Lung (tissue), 11 donors: ENCODE measurements at regions not wholly inside any gene's neighbourhood (a gene's known extent, or its start where the extent isn't known, plus 50 kb on each side); places are given as distances from the start of the nearest gene placed in this dataset.

ENCODE experiments used
- ATAC-seq: fragments of 200-7000 bp; cut with Tn5 transposase; one replicate; pipeline ENCODE4 v1.9.1; 2020; ENCODE audit warnings: moderate number of reproducible peaks; ENCODE audit not compliant: insufficient read depth, low FRiP score
- DNase-seq, 3 donors: peaks; one replicate each; pipeline ENCODE4 v3.0.0-alpha.2; 2013 to 2017
- H3K27ac ChIP-seq, 2 donors: one replicate each; pipeline ENCODE4 v1.5.1; 2013; ENCODE audit warnings: mild to moderate bottlenecking in 2 of 2, moderate library complexity in 2 of 2, control low read depth in 1 of 2, inconsistent platforms in 1 of 2, low read depth in 1 of 2, low read length in 1 of 2
- H3K27me3 ChIP-seq, 3 donors: one replicate each; pipeline ENCODE4 v1.5.1; 2013; ENCODE audit warnings: low read length in 2 of 3; ENCODE audit not compliant: control insufficient read depth in 3 of 3, insufficient read depth in 3 of 3
- H3K36me3 ChIP-seq, 4 donors: one replicate each; pipeline ENCODE4 v1.5.1; 2013; ENCODE audit warnings: low read length in 4 of 4, mild to moderate bottlenecking in 1 of 4, moderate library complexity in 1 of 4; ENCODE audit not compliant: control insufficient read depth in 4 of 4, insufficient read depth in 4 of 4
- H3K4me1 ChIP-seq, 5 donors: one replicate each; pipeline ENCODE4 v1.5.1; 2013; ENCODE audit warnings: low read length in 5 of 5, mild to moderate bottlenecking in 2 of 5, moderate library complexity in 1 of 5; ENCODE audit not compliant: control insufficient read depth in 5 of 5, insufficient read depth in 5 of 5
- H3K4me3 ChIP-seq: one replicate; pipeline ENCODE4 v1.5.1; 2013; ENCODE audit warnings: mild to moderate bottlenecking, control low read depth, moderate library complexity
- H3K9ac ChIP-seq, 2 donors: one replicate each; pipeline ENCODE4 v1.5.1; 2013; ENCODE audit warnings: low read length in 2 of 2, control low read depth in 1 of 2; ENCODE audit not compliant: insufficient read depth in 1 of 2
- H3K9me3 ChIP-seq, 4 donors: one replicate each; pipeline ENCODE4 v1.5.1; 2013; ENCODE audit warnings: low read length in 3 of 4, mild to moderate bottlenecking in 1 of 4, moderate library complexity in 1 of 4; ENCODE audit not compliant: control insufficient read depth in 4 of 4, insufficient read depth in 3 of 4
- CTCF ChIP-seq: IDR thresholded peaks from 2 replicates; pipeline ENCODE4 v1.5.1; 2012; ENCODE audit warnings: mild to moderate bottlenecking; ENCODE audit errors: control extremely low read depth, extremely low read depth
- WGBS, 2 donors: extraction: QIAGEN DNeasy Blood & Tissue Kit; methylation state at CpG; one replicate each; pipeline ENCODE4 v1.1.7; 2013; 5-methylcytosine and 5-hydroxymethylcytosine counted together
- donor health status: control.
- donor health status: control.
- donor health status: Bipolar disorder and iron deficiency.
- donor health status: healthy.
- donor health status: DM: yes; HTN: yes; CAD: no.

GRCh38 chr14:75373133-75373532 lies 54.7 kb upstream of the JDP2 start:
- Histone ChIP-seq H3K9ac (no peak overlapping the region), H3K4me3 (no peak overlapping the region), H3K36me3 (no peaks in the 10 kb centered on the region), H3K27ac (no peak overlapping the region), H3K27me3 (no peaks in the 10 kb centered on the region), H3K9me3 (no peaks in the 10 kb centered on the region), H3K4me1 (peaks cover 0 to 2% (median 0%) of the 10 kb centered on the region in 5 donors)
- DNase-seq (no peak), ATAC-seq (no peak)
- no peak for TF ChIP-seq CTCF
- WGBS, 2 donors, result 67 to 80% methylated on average over 3 of the region's 3 CpGs

GRCh38 chr14:75373616-75374015 lies 54.2 kb upstream of the JDP2 start:
- peaks cover 0 to 2% (median 0%) of the 10 kb centered on the region in 5 donors for H3K4me1 ChIP-seq
- DNase-seq (no peak), ATAC-seq (no peak)
- H3K36me3 ChIP-seq, result no peaks in the 10 kb centered on the region
- no peak for TF ChIP-seq CTCF
- H3K9ac ChIP-seq, result no peak overlapping the region
- WGBS, 2 donors, result 87% methylated on average over 1 of the region's 1 CpG
- H3K27me3 ChIP-seq, result no peaks in the 10 kb centered on the region
- no peak overlapping the region for H3K27ac ChIP-seq
- no peak overlapping the region for H3K4me3 ChIP-seq
- H3K9me3 ChIP-seq, result no peaks in the 10 kb centered on the region

- H3K4me3 ChIP-seq, result no peak overlapping the region
- no peaks in the 10 kb centered on the region for H3K27me3 ChIP-seq
- no peaks in the 10 kb centered on the region for H3K9me3 ChIP-seq
- DNase-seq, result peak in 1 of 3 donors; percentile 19
- 89 to 97% methylated on average over 1 of the region's 1 CpG for WGBS, 2 donors
- peaks cover 0 to 2% (median 0%) of the 10 kb centered on the region in 5 donors for H3K4me1 ChIP-seq
- H3K9ac ChIP-seq, result no peak overlapping the region
- ATAC-seq, result no peak
- no peak for TF ChIP-seq CTCF
- no peaks in the 10 kb centered on the region for H3K36me3 ChIP-seq
- H3K27ac ChIP-seq, result no peak overlapping the region
These were observed 52.9 kb upstream of the JDP2 start for GRCh38 chr14:75374911-75375310.

- Histone ChIP-seq H3K9ac (no peak overlapping the region), H3K9me3 (no peaks in the 10 kb centered on the region), H3K4me3 (no peak overlapping the region), H3K27ac (no peak overlapping the region), H3K4me1 (peaks cover 0 to 4% (median 2%) of the 10 kb centered on the region in 5 donors), H3K36me3 (no peaks in the 10 kb centered on the region), H3K27me3 (no peaks in the 10 kb centered on the region)
- WGBS, 2 donors, result 95 to 96% methylated on average over 3 of the region's 3 CpGs
- TF ChIP-seq CTCF, result no peak
- no peak for DNase-seq
- no peak for ATAC-seq
These were observed 51.8 kb upstream of the JDP2 start for GRCh38 chr14:75375983-75376382.
